ENCODE measurements at regions not wholly inside any gene's neighbourhood (a gene's known extent, or its start where the extent isn't known, plus 50 kb on each side); places are given as distances from the start of the nearest gene placed in this dataset.
"Not testable (repeated sequence)": the region's sequence is repeated elsewhere in the genome, so short reads cannot be mapped to it uniquely, and the experiment has no call there.

GRCh38 chr4:66795724-66796123, 749.6 kb downstream of the CENPC start:
- no peak for TF ChIP-seq POLR2AphosphoS5 (IDR thresholded peaks at IDR 0.05)
- TF ChIP-seq, protein P1, sequence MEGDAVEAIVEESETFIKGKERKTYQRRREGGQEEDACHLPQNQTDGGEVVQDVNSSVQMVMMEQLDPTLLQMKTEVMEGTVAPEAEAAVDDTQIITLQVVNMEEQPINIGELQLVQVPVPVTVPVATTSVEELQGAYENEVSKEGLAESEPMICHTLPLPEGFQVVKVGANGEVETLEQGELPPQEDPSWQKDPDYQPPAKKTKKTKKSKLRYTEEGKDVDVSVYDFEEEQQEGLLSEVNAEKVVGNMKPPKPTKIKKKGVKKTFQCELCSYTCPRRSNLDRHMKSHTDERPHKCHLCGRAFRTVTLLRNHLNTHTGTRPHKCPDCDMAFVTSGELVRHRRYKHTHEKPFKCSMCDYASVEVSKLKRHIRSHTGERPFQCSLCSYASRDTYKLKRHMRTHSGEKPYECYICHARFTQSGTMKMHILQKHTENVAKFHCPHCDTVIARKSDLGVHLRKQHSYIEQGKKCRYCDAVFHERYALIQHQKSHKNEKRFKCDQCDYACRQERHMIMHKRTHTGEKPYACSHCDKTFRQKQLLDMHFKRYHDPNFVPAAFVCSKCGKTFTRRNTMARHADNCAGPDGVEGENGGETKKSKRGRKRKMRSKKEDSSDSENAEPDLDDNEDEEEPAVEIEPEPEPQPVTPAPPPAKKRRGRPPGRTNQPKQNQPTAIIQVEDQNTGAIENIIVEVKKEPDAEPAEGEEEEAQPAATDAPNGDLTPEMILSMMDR (IDR thresholded peaks at IDR 0.05), result no peak
- Histone ChIP-seq H3K9me3 (no peaks in the 10 kb centered on the region), H3K4me1 (no peaks in the 10 kb centered on the region), H3K4me3 (no peak overlapping the region), H3K36me3 (no peaks in the 10 kb centered on the region), H3K27ac (no peak overlapping the region), H3K27me3 (no peaks in the 10 kb centered on the region)
- in situ Hi-C loops (cut with MboI; ENCODE audit: low pct_ligation_motif_present in 1 of 4, low pct_unique_long_range_greater_than_20kb in 1 of 4, low sequenced_read_pairs in 3 of 4), result no loop called here
- intact Hi-C loops (cut with DNase I; ENCODE audit: low total_unique reads), result no loop called here
- no peak for DNase-seq
- WGBS, 2 donors (ENCODE audit: low coverage in 1 of 2), result 76 to 82% methylated on average over 3 of the region's 3 CpGs

- Histone ChIP-seq H3K27ac (no peak overlapping the region), H3K9me3 (no peaks in the 10 kb centered on the region), H3K4me3 (no peak overlapping the region), H3K27me3 (no peaks in the 10 kb centered on the region), H3K36me3 (no peaks in the 10 kb centered on the region), H3K4me1 (no peaks in the 10 kb centered on the region)
- TF ChIP-seq, protein P1 (IDR thresholded peaks at IDR 0.05), result no peak
- DNase-seq, result no peak
- intact Hi-C loops (cut with DNase I; ENCODE audit: low total_unique reads), result no loop called here
- 71 to 74% methylated on average over 3 of the region's 3 CpGs for WGBS, 2 donors (ENCODE audit: low coverage in 1 of 2)
- in situ Hi-C loops (cut with MboI; ENCODE audit: low pct_ligation_motif_present in 1 of 4, low pct_unique_long_range_greater_than_20kb in 1 of 4, low sequenced_read_pairs in 3 of 4), result no loop called here
Observed at GRCh38 chr4:66794390-66795034, 750.8 kb downstream of the CENPC start.

DNA sequence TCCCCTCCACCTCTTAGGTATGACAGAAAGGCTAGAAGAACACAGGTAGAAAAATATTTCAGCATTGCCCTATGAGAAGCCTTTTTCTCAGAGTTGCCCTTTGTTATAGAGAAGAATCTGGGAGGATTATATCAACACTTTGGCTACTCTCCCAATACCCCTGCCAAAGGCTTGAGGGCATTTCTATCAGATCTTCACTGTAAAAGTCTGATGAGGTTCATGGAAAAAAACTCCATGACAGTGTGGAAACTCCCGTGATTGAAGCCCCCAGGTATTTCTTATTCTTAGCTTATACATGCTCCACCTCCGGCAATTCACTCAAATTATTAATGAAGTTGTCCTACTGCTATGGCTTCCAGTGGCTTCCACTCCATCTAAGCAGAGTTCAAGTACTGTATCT, 753.6 kb downstream of the CENPC start:
- H3K9me3 ChIP-seq, result no peaks in the 10 kb centered on the region
- DNase-seq, result no peak
- in situ Hi-C loops (cut with MboI; ENCODE audit: low pct_ligation_motif_present in 1 of 4, low pct_unique_long_range_greater_than_20kb in 1 of 4, low sequenced_read_pairs in 3 of 4), result no loop called here
- no peak for TF ChIP-seq POLR2A (IDR thresholded peaks at IDR 0.05)
- no peak for TF ChIP-seq POLR2AphosphoS5 (IDR thresholded peaks at IDR 0.05)
- TF ChIP-seq, protein P1 (IDR thresholded peaks at IDR 0.05), result no peak
- no peak for TF ChIP-seq EP300 (IDR thresholded peaks at IDR 0.05; ENCODE audit: low read depth)
- no peak overlapping the region for H3K4me3 ChIP-seq
- 74 to 80% methylated on average over 2 of the region's 2 CpGs for WGBS, 2 donors (ENCODE audit: low coverage in 1 of 2)
- no peaks in the 10 kb centered on the region for H3K36me3 ChIP-seq
- H3K27ac ChIP-seq, result no peak overlapping the region
- H3K27me3 ChIP-seq, result no peaks in the 10 kb centered on the region
- no peaks in the 10 kb centered on the region for H3K4me1 ChIP-seq
- intact Hi-C loops (cut with DNase I; ENCODE audit: low total_unique reads), result no loop called here

- DNase-seq, result no peak
- H3K9me3 ChIP-seq, result no peaks in the 10 kb centered on the region
- 87 to 100% methylated on average over 2 of the region's 2 CpGs for WGBS, 2 donors (ENCODE audit: low coverage in 1 of 2)
- no peak overlapping the region for H3K27ac ChIP-seq
- no peaks in the 10 kb centered on the region for H3K4me1 ChIP-seq
- H3K4me3 ChIP-seq, result no peak overlapping the region
- in situ Hi-C loops (cut with MboI; ENCODE audit: low pct_ligation_motif_present in 1 of 4, low pct_unique_long_range_greater_than_20kb in 1 of 4, low sequenced_read_pairs in 3 of 4), result no loop called here
- intact Hi-C loops (cut with DNase I; ENCODE audit: low total_unique reads), result no loop called here
- no peaks in the 10 kb centered on the region for H3K27me3 ChIP-seq
- TF ChIP-seq POLR2AphosphoS5 (IDR thresholded peaks at IDR 0.05) (no peak), EP300 (IDR thresholded peaks at IDR 0.05; ENCODE audit: low read depth) (no peak), POLR2A (IDR thresholded peaks at IDR 0.05) (no peak)
- TF ChIP-seq, protein P1 (IDR thresholded peaks at IDR 0.05), result no peak
- H3K36me3 ChIP-seq, result no peaks in the 10 kb centered on the region
Observed at GRCh38 chr4:66785479-66785878, 759.8 kb downstream of the CENPC start.

DNA sequence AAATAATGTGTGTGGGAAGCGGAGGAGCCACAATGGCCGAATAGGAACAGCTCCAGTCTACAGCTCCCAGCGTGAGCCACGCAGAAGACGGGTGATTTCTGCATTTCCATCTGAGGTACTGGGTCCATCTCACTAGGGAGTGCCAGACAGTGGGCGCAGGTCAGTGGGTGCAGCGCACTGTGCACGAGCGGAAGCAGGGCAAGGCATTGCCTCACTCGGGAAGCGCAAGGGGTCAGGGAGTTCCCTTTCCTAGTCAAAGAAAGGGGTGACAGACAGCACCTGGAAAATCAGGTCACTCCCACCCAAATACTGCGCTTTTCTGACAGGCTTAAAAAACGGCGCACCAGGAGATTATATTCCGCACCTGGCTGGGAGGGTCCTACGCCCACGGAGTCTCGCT, 762.6 kb downstream of the CENPC start:
- H3K27ac ChIP-seq; in situ Hi-C loops (cut with MboI; ENCODE audit: low pct_ligation_motif_present in 1 of 4, low pct_unique_long_range_greater_than_20kb in 1 of 4, low sequenced_read_pairs in 3 of 4); DNase-seq; H3K4me1 ChIP-seq; intact Hi-C loops (cut with DNase I; ENCODE audit: low total_unique reads); H3K27me3 ChIP-seq; H3K36me3 ChIP-seq; H3K9me3 ChIP-seq; H3K4me3 ChIP-seq: not testable (repeated sequence)
- 92 to 97% methylated on average over 5 to 18 of the region's 18 CpGs for WGBS, 2 donors (ENCODE audit: low coverage in 1 of 2)
